ENCODE measurements at regions not wholly inside any gene's neighbourhood (a gene's known extent, or its start where the extent isn't known, plus 50 kb on each side); places are given as distances from the start of the nearest gene placed in this dataset.

- DNase-seq (ENCODE audit: low read depth in 1 of 2, low spot score in 1 of 2): no peak
These were observed 904.9 kb upstream of the AGA start for GRCh38 chr4:178347111-178347510.

GRCh38 chr4:178349601-178350000, 907.4 kb upstream of the AGA start:
- DNase-seq (ENCODE audit: low read depth in 1 of 2, low spot score in 1 of 2): no peak
- no peak for TF ChIP-seq JUND (IDR thresholded peaks at IDR 0.05; ENCODE audit: low read depth)
- in situ Hi-C loops (cut with HindIII; ENCODE audit: low pct_unique_long_range_greater_than_20kb, low sequenced_read_pairs): no loop called here

More at GRCh38 chr4:178347111-178347510, 904.9 kb upstream of the AGA start:
- in situ Hi-C loops (cut with HindIII; ENCODE audit: low pct_unique_long_range_greater_than_20kb, low sequenced_read_pairs): no loop called here
- no peak for TF ChIP-seq JUND (IDR thresholded peaks at IDR 0.05; ENCODE audit: low read depth)

GRCh38 chr4:178351185-178351584, 908.9 kb upstream of the AGA start:
- no peak for TF ChIP-seq JUND (IDR thresholded peaks at IDR 0.05; ENCODE audit: low read depth)
- in situ Hi-C loops (cut with HindIII; ENCODE audit: low pct_unique_long_range_greater_than_20kb, low sequenced_read_pairs): no loop called here
- no peak for DNase-seq (ENCODE audit: low read depth in 1 of 2, low spot score in 1 of 2)

GRCh38 chr4:178356725-178357124, 914.5 kb upstream of the AGA start:
- in situ Hi-C loops (cut with HindIII; ENCODE audit: low pct_unique_long_range_greater_than_20kb, low sequenced_read_pairs): no loop called here
- TF ChIP-seq JUND (IDR thresholded peaks at IDR 0.05; ENCODE audit: low read depth): no peak
- peak in 1 of 2 experiments; percentile 32 for DNase-seq (ENCODE audit: low read depth in 1 of 2, low spot score in 1 of 2)

- in situ Hi-C loops (cut with HindIII; ENCODE audit: low pct_unique_long_range_greater_than_20kb, low sequenced_read_pairs): no loop called here
- DNase-seq (ENCODE audit: low read depth in 1 of 2, low spot score in 1 of 2): peak in 1 of 2 experiments; percentile 10
- TF ChIP-seq JUND (IDR thresholded peaks at IDR 0.05; ENCODE audit: low read depth): no peak
These were observed 943.2 kb upstream of the AGA start for GRCh38 chr4:178385481-178385880.

- TF ChIP-seq JUND (IDR thresholded peaks at IDR 0.05; ENCODE audit: low read depth): no peak
- in situ Hi-C loops (cut with HindIII; ENCODE audit: low pct_unique_long_range_greater_than_20kb, low sequenced_read_pairs): no loop called here
- DNase-seq (ENCODE audit: low read depth in 1 of 2, low spot score in 1 of 2): no peak
These were observed 945.5 kb upstream of the AGA start for GRCh38 chr4:178387756-178388155.

GRCh38 chr4:178395798-178396197, 953.6 kb upstream of the AGA start:
- TF ChIP-seq JUND (IDR thresholded peaks at IDR 0.05; ENCODE audit: low read depth): no peak
- peak in 1 of 2 experiments; percentile 50 for DNase-seq (ENCODE audit: low read depth in 1 of 2, low spot score in 1 of 2)
- in situ Hi-C loops (cut with HindIII; ENCODE audit: low pct_unique_long_range_greater_than_20kb, low sequenced_read_pairs): no loop called here

GRCh38 chr4:178412455-178412854, 970.2 kb upstream of the AGA start:
- in situ Hi-C loops (cut with HindIII; ENCODE audit: low pct_unique_long_range_greater_than_20kb, low sequenced_read_pairs): no loop called here
- DNase-seq (ENCODE audit: low read depth in 1 of 2, low spot score in 1 of 2): no peak
- TF ChIP-seq JUND (IDR thresholded peaks at IDR 0.05; ENCODE audit: low read depth): no peak

GRCh38 chr4:178414042-178414441, 971.8 kb upstream of the AGA start:
- in situ Hi-C loops (cut with HindIII; ENCODE audit: low pct_unique_long_range_greater_than_20kb, low sequenced_read_pairs): no loop called here
- DNase-seq (ENCODE audit: low read depth in 1 of 2, low spot score in 1 of 2): peak in 1 of 2 experiments; percentile 12
- no peak for TF ChIP-seq JUND (IDR thresholded peaks at IDR 0.05; ENCODE audit: low read depth)

- in situ Hi-C loops (cut with HindIII; ENCODE audit: low pct_unique_long_range_greater_than_20kb, low sequenced_read_pairs): no loop called here
- TF ChIP-seq JUND (IDR thresholded peaks at IDR 0.05; ENCODE audit: low read depth): no peak
- no peak for DNase-seq (ENCODE audit: low read depth in 1 of 2, low spot score in 1 of 2)
These were observed 972.7 kb upstream of the AGA start for GRCh38 chr4:178414881-178415446.

GRCh38 chr4:178415925-178416324, 973.7 kb upstream of the AGA start:
- DNase-seq (ENCODE audit: low read depth in 1 of 2, low spot score in 1 of 2): no peak
- in situ Hi-C loops (cut with HindIII; ENCODE audit: low pct_unique_long_range_greater_than_20kb, low sequenced_read_pairs): no loop called here
- no peak for TF ChIP-seq JUND (IDR thresholded peaks at IDR 0.05; ENCODE audit: low read depth)

GRCh38 chr4:178423366-178423765, 981.1 kb upstream of the AGA start:
- no peak for DNase-seq (ENCODE audit: low read depth in 1 of 2, low spot score in 1 of 2)
- TF ChIP-seq JUND (IDR thresholded peaks at IDR 0.05; ENCODE audit: low read depth): no peak
- in situ Hi-C loops (cut with HindIII; ENCODE audit: low pct_unique_long_range_greater_than_20kb, low sequenced_read_pairs): no loop called here

- no peak for TF ChIP-seq JUND (IDR thresholded peaks at IDR 0.05; ENCODE audit: low read depth)
- in situ Hi-C loops (cut with HindIII; ENCODE audit: low pct_unique_long_range_greater_than_20kb, low sequenced_read_pairs): no loop called here
- DNase-seq (ENCODE audit: low read depth in 1 of 2, low spot score in 1 of 2): no peak
These were observed 984.6 kb upstream of the AGA start for GRCh38 chr4:178426871-178427270.

- no peak for TF ChIP-seq JUND (IDR thresholded peaks at IDR 0.05; ENCODE audit: low read depth)
- in situ Hi-C loops (cut with HindIII; ENCODE audit: low pct_unique_long_range_greater_than_20kb, low sequenced_read_pairs): no loop called here
- DNase-seq (ENCODE audit: low read depth in 1 of 2, low spot score in 1 of 2): no peak
These were observed 985.4 kb upstream of the AGA start for GRCh38 chr4:178427663-178428062.
